ENCODE measurements at regions not wholly inside any gene's neighbourhood (a gene's known extent, or its start where the extent isn't known, plus 50 kb on each side); places are given as distances from the start of the nearest gene placed in this dataset.

GRCh38 chr14:71483154-71483553 lies 449.1 kb upstream of the RGS6 start:
- no peak overlapping the region for H3K4me3 Mint-ChIP-seq
- TF ChIP-seq CTCF (IDR thresholded peaks at IDR 0.05), result no peak
- peaks cover 19% of the 10 kb centered on the region for H3K36me3 Mint-ChIP-seq (ENCODE audit: low read depth)
- peaks cover 34% of the 10 kb centered on the region for H3K4me1 Mint-ChIP-seq
- no peaks in the 10 kb centered on the region for H3K27me3 Mint-ChIP-seq (ENCODE audit: low read depth, poor library complexity)
- no peak for DNase-seq
- H3K27ac Mint-ChIP-seq, result no peak overlapping the region
- no peaks in the 10 kb centered on the region for H3K9me3 Mint-ChIP-seq

GRCh38 chr14:71485833-71486232 lies 446.4 kb upstream of the RGS6 start:
- Mint-ChIP-seq H3K4me1 (peaks cover 28% of the 10 kb centered on the region), H3K9me3 (no peaks in the 10 kb centered on the region), H3K27ac (no peak overlapping the region), H3K36me3 (ENCODE audit: low read depth) (peaks cover 19% of the 10 kb centered on the region), H3K27me3 (ENCODE audit: low read depth, poor library complexity) (no peaks in the 10 kb centered on the region), H3K4me3 (no peak overlapping the region)
- no peak for DNase-seq
- TF ChIP-seq CTCF (IDR thresholded peaks at IDR 0.05), result no peak

- DNase-seq, result no peak
- H3K27me3 Mint-ChIP-seq (ENCODE audit: low read depth, poor library complexity), result no peaks in the 10 kb centered on the region
- H3K9me3 Mint-ChIP-seq, result no peaks in the 10 kb centered on the region
- peaks cover 26% of the 10 kb centered on the region for H3K4me1 Mint-ChIP-seq
- TF ChIP-seq CTCF (IDR thresholded peaks at IDR 0.05), result no peak
- peaks cover 19% of the 10 kb centered on the region for H3K36me3 Mint-ChIP-seq (ENCODE audit: low read depth)
- no peak overlapping the region for H3K27ac Mint-ChIP-seq
- H3K4me3 Mint-ChIP-seq, result no peak overlapping the region
Observed at GRCh38 chr14:71486279-71486678, 445.9 kb upstream of the RGS6 start.

GRCh38 chr14:71487449-71487848 lies 444.8 kb upstream of the RGS6 start:
- no peak overlapping the region for H3K27ac Mint-ChIP-seq
- H3K4me3 Mint-ChIP-seq, result no peak overlapping the region
- no peak for TF ChIP-seq CTCF (IDR thresholded peaks at IDR 0.05)
- H3K36me3 Mint-ChIP-seq (ENCODE audit: low read depth), result peaks cover 19% of the 10 kb centered on the region
- no peak for DNase-seq
- peaks cover 22% of the 10 kb centered on the region for H3K4me1 Mint-ChIP-seq
- peaks cover 5% of the 10 kb centered on the region for H3K27me3 Mint-ChIP-seq (ENCODE audit: low read depth, poor library complexity)
- no peaks in the 10 kb centered on the region for H3K9me3 Mint-ChIP-seq

GRCh38 chr14:71487941-71488340 lies 444.3 kb upstream of the RGS6 start:
- Mint-ChIP-seq H3K36me3 (ENCODE audit: low read depth) (peaks cover 19% of the 10 kb centered on the region), H3K27ac (no peak overlapping the region), H3K4me3 (no peak overlapping the region), H3K4me1 (peaks cover 18% of the 10 kb centered on the region), H3K9me3 (no peaks in the 10 kb centered on the region), H3K27me3 (ENCODE audit: low read depth, poor library complexity) (peaks cover 5% of the 10 kb centered on the region)
- no peak for DNase-seq
- no peak for TF ChIP-seq CTCF (IDR thresholded peaks at IDR 0.05)

GRCh38 chr14:71488703-71489191 lies 443.5 kb upstream of the RGS6 start:
- Mint-ChIP-seq H3K4me3 (no peak overlapping the region), H3K9me3 (no peaks in the 10 kb centered on the region), H3K27ac (no peak overlapping the region)

More at GRCh38 chr14:71488703-71489191, 443.5 kb upstream of the RGS6 start:
- no peak for DNase-seq
- TF ChIP-seq CTCF (IDR thresholded peaks at IDR 0.05), result no peak
- peaks cover 5% of the 10 kb centered on the region for H3K27me3 Mint-ChIP-seq (ENCODE audit: low read depth, poor library complexity)
- H3K4me1 Mint-ChIP-seq, result peaks cover 13% of the 10 kb centered on the region
- peaks cover 18% of the 10 kb centered on the region for H3K36me3 Mint-ChIP-seq (ENCODE audit: low read depth)
